ENCODE measurements at regions not wholly inside any gene's neighbourhood (a gene's known extent, or its start where the extent isn't known, plus 50 kb on each side); places are given as distances from the start of the nearest gene placed in this dataset.

- intact Hi-C loops (cut with micrococcal nuclease): loop anchor here (10.0 kb wide), 2 partner anchors 301 to 941 kb away; no protein-coding TSS in a partner anchor
- H3K9me3 ChIP-seq (ENCODE audit: control insufficient read depth in 1 of 2, insufficient read depth in 1 of 2, low read depth in 1 of 2, low read length in 2 of 2): no peaks in the 10 kb centered on the region
- ChIA-PET POLR2A (no interaction called here), RAD21 (ENCODE audit: low non-redundant PET in 1 of 2, low total read pairs in 2 of 2, uncharacterized antibody in 2 of 2, unreplicated experiment in 2 of 2) (no interaction called here), CTCF (no interaction called here)
- DNase-seq (ENCODE audit: low read depth, low spot score): no peak
- H3K9ac ChIP-seq (ENCODE audit: low read length): no peak overlapping the region
- H3K27me3 ChIP-seq (ENCODE audit: insufficient read depth, low read length): no peaks in the 10 kb centered on the region
- H3K9me2 ChIP-seq (ENCODE audit: insufficient read depth): no peaks in the 10 kb centered on the region
- H3K36me3 ChIP-seq (ENCODE audit: control insufficient read depth in 1 of 2, insufficient read depth in 2 of 2, low read length in 2 of 2): no peaks in the 10 kb centered on the region
- no peak overlapping the region for H3K27ac ChIP-seq (ENCODE audit: low read depth, low read length)
- TF ChIP-seq ZNF274 (IDR thresholded peaks at IDR 0.05; ENCODE audit: low read depth, low read length) (no peak), SP1 (IDR thresholded peaks at IDR 0.05; ENCODE audit: low read depth) (no peak)
- H2AFZ ChIP-seq (ENCODE audit: low read depth, low read length, poor library complexity, severe bottlenecking): no peak overlapping the region
- no peaks in the 10 kb centered on the region for H3K4me1 ChIP-seq (ENCODE audit: control insufficient read depth in 1 of 2, insufficient read depth in 2 of 2, low read length in 2 of 2)
- H3K79me2 ChIP-seq (ENCODE audit: insufficient read depth, low read length): no peaks in the 10 kb centered on the region
- no TSS peak for BruUV-seq (replicated peaks)
- ATAC-seq: no peak
- no peak overlapping the region for H3K4me3 ChIP-seq (replicated peaks in 1 of 2; ENCODE audit: low read depth in 1 of 2, low read length in 2 of 2)
- no peaks in the 10 kb centered on the region for H4K20me1 ChIP-seq (ENCODE audit: insufficient read depth)
- no peak overlapping the region for H3K4me2 ChIP-seq (ENCODE audit: low read length)
Measured at GRCh38 chr14:80054020-80054419, 157.3 kb downstream of the DIO2 start.

GRCh38 chr14:80049055-80049454, 162.2 kb downstream of the DIO2 start:
- intact Hi-C loops (cut with micrococcal nuclease): no loop called here
- Histone ChIP-seq H4K20me1 (ENCODE audit: insufficient read depth) (no peaks in the 10 kb centered on the region), H3K9me2 (ENCODE audit: insufficient read depth) (no peaks in the 10 kb centered on the region), H3K4me1 (ENCODE audit: control insufficient read depth in 1 of 2, insufficient read depth in 2 of 2, low read length in 2 of 2) (no peaks in the 10 kb centered on the region), H3K9me3 (ENCODE audit: control insufficient read depth in 1 of 2, insufficient read depth in 1 of 2, low read depth in 1 of 2, low read length in 2 of 2) (no peaks in the 10 kb centered on the region; a peak in 1 of 4 replicates), H3K27me3 (ENCODE audit: insufficient read depth, low read length) (no peaks in the 10 kb centered on the region), H3K36me3 (ENCODE audit: control insufficient read depth in 1 of 2, insufficient read depth in 2 of 2, low read length in 2 of 2) (no peaks in the 10 kb centered on the region), H2AFZ (ENCODE audit: low read depth, low read length, poor library complexity, severe bottlenecking) (no peak overlapping the region), H3K27ac (ENCODE audit: low read depth, low read length) (no peak overlapping the region), H3K9ac (ENCODE audit: low read length) (no peak overlapping the region), H3K79me2 (ENCODE audit: insufficient read depth, low read length) (no peaks in the 10 kb centered on the region), H3K4me2 (ENCODE audit: low read length) (no peak overlapping the region), H3K4me3 (replicated peaks in 1 of 2; ENCODE audit: low read depth in 1 of 2, low read length in 2 of 2) (no peak overlapping the region)
- ATAC-seq (no peak), DNase-seq (ENCODE audit: low read depth, low spot score) (no peak)
- ChIA-PET CTCF (no interaction called here), RAD21 (ENCODE audit: low non-redundant PET in 1 of 2, low total read pairs in 2 of 2, uncharacterized antibody in 2 of 2, unreplicated experiment in 2 of 2) (no interaction called here), POLR2A (no interaction called here)
- no TSS peak for BruUV-seq (replicated peaks)
- TF ChIP-seq POLR2AphosphoS5 (IDR thresholded peaks at IDR 0.05; ENCODE audit: low read depth, low read length) (no peak), YY1 (IDR thresholded peaks at IDR 0.05; ENCODE audit: extremely low read depth, insufficient replicate concordance, low read depth, low read length) (no peak), CBX3 (IDR thresholded peaks at IDR 0.05; ENCODE audit: low read depth) (no peak), RAD21 (IDR thresholded peaks at IDR 0.05; ENCODE audit: low read depth) (no peak), MAX (IDR thresholded peaks at IDR 0.05) (no peak), ZFX (IDR thresholded peaks at IDR 0.05) (no peak), SP1 (IDR thresholded peaks at IDR 0.05; ENCODE audit: low read depth) (no peak), ATF3 (IDR thresholded peaks at IDR 0.05) (no peak), EGR1 (IDR thresholded peaks at IDR 0.05; ENCODE audit: low read depth) (no peak), JUND (IDR thresholded peaks at IDR 0.05) (no peak), ZBTB33 (IDR thresholded peaks at IDR 0.05; ENCODE audit: extremely low read depth, insufficient replicate concordance, low read length) (no peak), ZNF274 (IDR thresholded peaks at IDR 0.05; ENCODE audit: low read depth, low read length) (no peak), CTCF (IDR thresholded peaks at IDR 0.05 in 2 of 3, conservative IDR thresholded peaks at IDR 0.05 in 1 of 3; ENCODE audit: borderline replicate concordance in 1 of 3, insufficient read depth in 1 of 3, low read depth in 2 of 3, low read length in 2 of 3) (no peak)

All from HCT116 (cell line).